ENCODE measurements at regions not wholly inside any gene's neighbourhood (a gene's known extent, or its start where the extent isn't known, plus 50 kb on each side); places are given as distances from the start of the nearest gene placed in this dataset.

GRCh38 chr2:199707593-199708185 is 143.3 kb downstream of the FTCDNL1 start:
- DNase-seq, result no peak

- DNase-seq, result no peak
Observed at GRCh38 chr2:199705538-199705937, 145.5 kb downstream of the FTCDNL1 start.

- DNase-seq, result peak; percentile 31
Observed at GRCh38 chr2:199704358-199705238, 146.4 kb downstream of the FTCDNL1 start.

GRCh38 chr2:199703199-199703598 is 147.8 kb downstream of the FTCDNL1 start:
- DNase-seq, result no peak

- DNase-seq, result no peak
Observed at GRCh38 chr2:199697469-199697868, 153.5 kb downstream of the FTCDNL1 start.

- DNase-seq, result no peak
Observed at GRCh38 chr2:199696048-199696447, 154.9 kb downstream of the FTCDNL1 start.

- no peak for DNase-seq
Observed at GRCh38 chr2:199693861-199694260, 157.1 kb downstream of the FTCDNL1 start.

- no peak for DNase-seq
Observed at GRCh38 chr2:199692489-199692888, 158.5 kb downstream of the FTCDNL1 start.

GRCh38 chr2:199690225-199690624 is 160.8 kb downstream of the FTCDNL1 start:
- no peak for DNase-seq

- no peak for DNase-seq
Observed at GRCh38 chr2:199685669-199686068, 165.3 kb downstream of the FTCDNL1 start.

- DNase-seq, result no peak
Observed at GRCh38 chr2:199684832-199685231, 166.2 kb downstream of the FTCDNL1 start.

- DNase-seq, result no peak
Observed at GRCh38 chr2:199684168-199684567, 166.8 kb downstream of the FTCDNL1 start.

GRCh38 chr2:199682001-199682400 is 169.0 kb downstream of the FTCDNL1 start:
- no peak for DNase-seq

- no peak for DNase-seq
Observed at GRCh38 chr2:199680482-199680881, 170.5 kb downstream of the FTCDNL1 start.

- DNase-seq, result no peak
Observed at GRCh38 chr2:199679883-199680282, 171.1 kb downstream of the FTCDNL1 start.

- DNase-seq, result no peak
Observed at GRCh38 chr2:199677881-199678280, 173.1 kb downstream of the FTCDNL1 start.

GRCh38 chr2:199668645-199669044 is 182.3 kb downstream of the FTCDNL1 start:
- no peak for DNase-seq

GRCh38 chr2:199663157-199663556 is 187.8 kb downstream of the FTCDNL1 start:
- no peak for DNase-seq

- no peak for DNase-seq
Observed at GRCh38 chr2:199662255-199662654, 188.7 kb downstream of the FTCDNL1 start.

GRCh38 chr2:199660167-199660566 is 190.8 kb downstream of the FTCDNL1 start:
- DNase-seq, result no peak

- peak; percentile 50 for DNase-seq
Observed at GRCh38 chr2:199659207-199659606, 191.8 kb downstream of the FTCDNL1 start.

- DNase-seq, result no peak
Observed at GRCh38 chr2:199646439-199646838, 188.7 kb upstream of the SATB2 start.

GRCh38 chr2:199631129-199631528 is 173.4 kb upstream of the SATB2 start:
- DNase-seq, result no peak

GRCh38 chr2:199629301-199629700 is 171.6 kb upstream of the SATB2 start:
- DNase-seq, result no peak

Measured in fibroblast of skin of right quadriceps (primary cell).